ENCODE measurements at regions not wholly inside any gene's neighbourhood (a gene's known extent, or its start where the extent isn't known, plus 50 kb on each side); places are given as distances from the start of the nearest gene placed in this dataset.

DNA sequence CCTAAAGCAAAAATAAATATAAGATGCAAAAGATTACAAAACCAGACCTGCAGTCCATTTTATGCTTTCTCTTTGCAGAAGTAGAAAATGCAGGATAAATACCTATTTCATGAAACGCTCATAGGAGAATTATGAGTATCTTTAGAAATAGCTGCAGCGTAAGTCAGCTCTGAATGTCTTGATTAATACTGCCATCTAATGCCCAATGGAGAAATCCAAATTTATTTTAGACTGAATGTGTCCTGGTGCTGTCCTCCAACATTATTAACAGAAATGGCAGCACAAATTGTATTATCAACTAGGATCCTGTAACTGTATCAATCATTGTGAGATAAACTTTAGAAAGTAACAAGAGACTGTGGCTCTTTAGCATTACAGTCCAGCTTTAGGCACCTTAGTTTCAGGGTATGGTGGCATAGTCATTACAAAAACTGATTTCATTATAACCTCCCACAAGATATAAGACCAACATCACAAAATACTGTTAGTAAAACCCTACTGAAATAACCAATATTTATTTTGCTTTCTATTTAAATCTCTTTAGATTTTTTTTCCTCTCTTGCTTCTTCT, 162.1 kb upstream of the MIR17HG start:
- TF ChIP-seq, protein P1, sequence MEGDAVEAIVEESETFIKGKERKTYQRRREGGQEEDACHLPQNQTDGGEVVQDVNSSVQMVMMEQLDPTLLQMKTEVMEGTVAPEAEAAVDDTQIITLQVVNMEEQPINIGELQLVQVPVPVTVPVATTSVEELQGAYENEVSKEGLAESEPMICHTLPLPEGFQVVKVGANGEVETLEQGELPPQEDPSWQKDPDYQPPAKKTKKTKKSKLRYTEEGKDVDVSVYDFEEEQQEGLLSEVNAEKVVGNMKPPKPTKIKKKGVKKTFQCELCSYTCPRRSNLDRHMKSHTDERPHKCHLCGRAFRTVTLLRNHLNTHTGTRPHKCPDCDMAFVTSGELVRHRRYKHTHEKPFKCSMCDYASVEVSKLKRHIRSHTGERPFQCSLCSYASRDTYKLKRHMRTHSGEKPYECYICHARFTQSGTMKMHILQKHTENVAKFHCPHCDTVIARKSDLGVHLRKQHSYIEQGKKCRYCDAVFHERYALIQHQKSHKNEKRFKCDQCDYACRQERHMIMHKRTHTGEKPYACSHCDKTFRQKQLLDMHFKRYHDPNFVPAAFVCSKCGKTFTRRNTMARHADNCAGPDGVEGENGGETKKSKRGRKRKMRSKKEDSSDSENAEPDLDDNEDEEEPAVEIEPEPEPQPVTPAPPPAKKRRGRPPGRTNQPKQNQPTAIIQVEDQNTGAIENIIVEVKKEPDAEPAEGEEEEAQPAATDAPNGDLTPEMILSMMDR (IDR thresholded peaks at IDR 0.05), result peak; percentile 46
- TF ChIP-seq HOXA7 (CRISPR knock-in tag; IDR thresholded peaks at IDR 0.05) (no peak), HDAC2 (IDR thresholded peaks at IDR 0.05) (no peak), CHD2 (IDR thresholded peaks at IDR 0.05; ENCODE audit: low read length, partially characterized antibody) (no peak), SMC3 (IDR thresholded peaks at IDR 0.05) (peak; percentile 22; the same call in 1 of the 3 replicates), JUN (IDR thresholded peaks at IDR 0.05) (no peak), ZFP36 (IDR thresholded peaks at IDR 0.05; ENCODE audit: borderline replicate concordance, partially characterized antibody) (no peak), POLR2A (IDR thresholded peaks at IDR 0.05; ENCODE audit: low read length) (no peak)
- TF ChIP-seq, protein P2, sequence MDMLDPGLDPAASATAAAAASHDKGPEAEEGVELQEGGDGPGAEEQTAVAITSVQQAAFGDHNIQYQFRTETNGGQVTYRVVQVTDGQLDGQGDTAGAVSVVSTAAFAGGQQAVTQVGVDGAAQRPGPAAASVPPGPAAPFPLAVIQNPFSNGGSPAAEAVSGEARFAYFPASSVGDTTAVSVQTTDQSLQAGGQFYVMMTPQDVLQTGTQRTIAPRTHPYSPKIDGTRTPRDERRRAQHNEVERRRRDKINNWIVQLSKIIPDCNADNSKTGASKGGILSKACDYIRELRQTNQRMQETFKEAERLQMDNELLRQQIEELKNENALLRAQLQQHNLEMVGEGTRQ (IDR thresholded peaks at IDR 0.05), result no peak
